ENCODE measurements at regions not wholly inside any gene's neighbourhood (a gene's known extent, or its start where the extent isn't known, plus 50 kb on each side); places are given as distances from the start of the nearest gene placed in this dataset.
"Not testable (repeated sequence)": the region's sequence is repeated elsewhere in the genome, so short reads cannot be mapped to it uniquely, and the experiment has no call there.

DNA sequence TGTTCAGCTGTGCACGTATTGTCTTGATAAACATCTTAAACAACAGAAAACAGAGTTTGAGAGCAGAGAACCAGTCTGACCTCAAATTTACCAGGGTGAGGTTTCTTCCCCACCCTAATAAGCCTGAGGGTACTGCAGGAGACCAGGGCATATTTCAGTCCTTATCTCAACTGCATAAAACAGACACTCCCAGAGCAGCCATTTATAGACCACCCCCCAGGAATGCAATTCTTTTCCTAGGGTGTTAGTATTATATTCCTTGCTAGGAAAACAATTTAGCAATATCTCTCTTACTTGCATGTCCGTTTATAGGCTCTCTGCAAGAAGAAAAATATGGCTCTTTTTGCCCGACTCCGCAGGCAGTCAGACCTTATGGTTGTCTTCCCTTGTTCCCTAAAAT, 747.2 kb downstream of the TTLL7 start:
- not testable (repeated sequence) for DNase-seq (ENCODE audit: low read depth); H3K4me3 ChIP-seq (ENCODE audit: low read depth, low read length)

- H3K4me3 ChIP-seq (ENCODE audit: low read depth, low read length); DNase-seq (ENCODE audit: low read depth): not testable (repeated sequence)
These were observed 752.2 kb downstream of the TTLL7 start for GRCh38 chr1:83246780-83247179.

- H3K4me3 ChIP-seq (ENCODE audit: low read depth, low read length); DNase-seq (ENCODE audit: low read depth): not testable (repeated sequence)
These were observed 754.1 kb downstream of the TTLL7 start for GRCh38 chr1:83244832-83245231.

DNA sequence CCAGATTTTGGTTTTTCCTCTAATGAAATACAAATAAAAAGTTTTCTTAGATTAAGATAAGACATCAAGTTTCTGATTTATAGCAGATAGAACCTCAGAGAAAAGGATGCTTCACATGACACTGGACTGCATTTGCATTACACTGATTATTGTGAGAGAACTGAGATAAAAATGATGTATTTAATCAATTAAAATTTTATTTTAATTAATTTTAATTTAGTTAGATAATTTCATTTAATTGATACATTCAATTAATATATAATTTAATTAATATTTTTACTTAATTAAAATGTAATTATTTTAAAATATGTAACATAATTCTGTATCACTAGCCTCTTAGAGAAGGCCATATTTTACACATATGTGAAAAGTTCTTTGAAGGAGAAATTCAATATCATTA, 759.4 kb downstream of the TTLL7 start:
- H3K4me3 ChIP-seq (ENCODE audit: low read depth, low read length); DNase-seq (ENCODE audit: low read depth): not testable (repeated sequence)

- H3K4me3 ChIP-seq (ENCODE audit: low read depth, low read length); DNase-seq (ENCODE audit: low read depth): not testable (repeated sequence)
These were observed 760.3 kb downstream of the TTLL7 start for GRCh38 chr1:83238654-83239053.

- H3K4me3 ChIP-seq (ENCODE audit: low read depth, low read length); DNase-seq (ENCODE audit: low read depth): not testable (repeated sequence)
These were observed 779.1 kb downstream of the TTLL7 start for GRCh38 chr1:83219788-83220187.

DNA sequence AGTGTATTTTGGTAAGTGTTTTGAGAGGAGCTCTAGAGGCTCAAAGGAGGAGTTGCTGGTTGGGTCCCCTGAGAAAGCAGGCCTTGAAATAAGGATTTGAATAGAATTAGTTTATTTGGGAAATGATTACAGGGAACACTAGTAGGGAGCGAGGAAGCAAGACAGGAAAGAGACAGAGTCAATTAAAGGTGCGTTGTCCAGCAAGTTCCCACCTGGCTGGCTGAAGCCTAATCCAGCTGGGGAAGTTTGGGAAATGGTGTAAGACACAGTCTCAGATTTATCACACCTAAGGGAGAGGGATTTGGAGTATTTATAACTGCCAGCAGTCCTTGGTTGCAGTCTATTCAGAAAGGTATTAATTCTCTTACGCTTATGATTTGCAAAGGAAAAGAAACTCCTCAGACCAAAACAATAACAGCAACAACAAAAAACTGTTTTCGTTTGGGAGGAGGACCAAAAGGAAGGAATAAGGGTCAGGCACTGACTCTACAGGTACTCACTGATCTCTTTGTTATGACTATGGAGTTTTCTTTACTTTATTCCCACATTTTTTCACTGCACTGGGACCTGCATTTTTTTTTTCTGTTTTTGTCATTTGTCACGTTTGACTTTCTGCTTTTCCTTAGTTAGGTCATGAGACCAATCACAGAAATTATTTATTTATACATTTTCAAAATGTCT, 780.8 kb downstream of the TTLL7 start:
- H3K4me3 ChIP-seq (ENCODE audit: low read depth, low read length); DNase-seq (ENCODE audit: low read depth): not testable (repeated sequence)

DNA sequence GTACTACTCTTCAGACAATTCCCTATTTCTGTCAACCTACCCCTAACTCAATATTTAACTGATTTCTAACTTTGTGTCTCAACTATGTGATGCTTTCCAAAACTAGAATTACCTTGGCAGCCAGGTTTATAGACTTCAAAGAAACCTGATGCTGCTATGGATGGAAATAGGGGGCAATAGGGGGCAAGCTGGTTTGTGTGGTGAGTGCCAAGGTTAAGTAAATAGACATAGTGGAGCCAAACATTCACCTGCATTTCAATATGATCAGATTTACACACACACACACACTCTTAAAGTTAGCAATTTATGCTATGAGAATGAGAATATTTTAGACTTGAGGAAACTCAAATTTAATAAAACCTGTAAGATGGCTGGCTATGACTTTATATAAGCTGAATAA, 784.6 kb downstream of the TTLL7 start:
- not testable (repeated sequence) for DNase-seq (ENCODE audit: low read depth); H3K4me3 ChIP-seq (ENCODE audit: low read depth, low read length)

DNA sequence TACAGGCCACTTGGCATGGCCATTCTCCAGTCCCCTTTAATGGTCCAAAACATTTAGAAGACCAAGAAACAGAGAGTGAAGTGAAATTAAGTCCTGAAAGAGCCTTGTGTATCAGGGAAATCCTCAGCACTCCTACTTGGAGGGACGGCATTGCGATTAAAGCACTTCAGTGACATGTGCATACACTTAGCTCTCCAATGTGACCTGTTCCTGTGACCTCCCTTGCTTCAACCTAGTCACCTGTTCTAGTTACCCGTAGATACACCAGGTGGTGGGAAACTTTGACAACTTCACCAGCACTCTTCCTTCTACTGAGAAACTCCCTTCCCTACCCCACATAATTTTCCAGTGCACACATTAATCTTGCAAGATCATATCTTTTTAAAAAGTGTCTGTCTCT, 785.3 kb downstream of the TTLL7 start:
- DNase-seq (ENCODE audit: low read depth) = not testable (repeated sequence)

DNA sequence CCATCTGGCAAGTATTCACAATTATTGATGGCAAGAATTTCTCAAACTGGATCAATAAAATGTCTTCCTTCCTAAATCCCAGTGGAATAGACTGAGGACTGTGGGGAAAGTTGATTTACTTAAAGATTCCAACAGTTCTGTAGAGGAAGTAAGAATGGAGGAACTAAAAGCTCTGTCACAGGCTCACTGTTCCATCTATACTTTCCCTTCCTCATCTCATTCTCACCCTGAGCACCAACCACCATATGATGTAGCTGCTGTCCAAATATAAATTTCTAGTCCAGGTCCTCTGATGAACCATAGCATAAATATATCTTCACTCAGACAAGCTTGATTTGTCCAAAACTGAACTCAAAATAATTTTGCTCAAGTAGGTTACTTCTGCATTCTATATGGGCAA, 786.9 kb downstream of the TTLL7 start:
- H3K4me3 ChIP-seq (ENCODE audit: low read depth, low read length); DNase-seq (ENCODE audit: low read depth): not testable (repeated sequence)

More for the DNA sequence above, 785.3 kb downstream of the TTLL7 start:
- H3K4me3 ChIP-seq (ENCODE audit: low read depth, low read length) = not testable (repeated sequence)

- not testable (repeated sequence) for H3K4me3 ChIP-seq (ENCODE audit: low read depth, low read length); DNase-seq (ENCODE audit: low read depth)
These were observed 790.4 kb downstream of the TTLL7 start for GRCh38 chr1:83208540-83208939.

- H3K4me3 ChIP-seq (ENCODE audit: low read depth, low read length); DNase-seq (ENCODE audit: low read depth): not testable (repeated sequence)
These were observed 804.3 kb downstream of the TTLL7 start for GRCh38 chr1:83194610-83195009.

DNA sequence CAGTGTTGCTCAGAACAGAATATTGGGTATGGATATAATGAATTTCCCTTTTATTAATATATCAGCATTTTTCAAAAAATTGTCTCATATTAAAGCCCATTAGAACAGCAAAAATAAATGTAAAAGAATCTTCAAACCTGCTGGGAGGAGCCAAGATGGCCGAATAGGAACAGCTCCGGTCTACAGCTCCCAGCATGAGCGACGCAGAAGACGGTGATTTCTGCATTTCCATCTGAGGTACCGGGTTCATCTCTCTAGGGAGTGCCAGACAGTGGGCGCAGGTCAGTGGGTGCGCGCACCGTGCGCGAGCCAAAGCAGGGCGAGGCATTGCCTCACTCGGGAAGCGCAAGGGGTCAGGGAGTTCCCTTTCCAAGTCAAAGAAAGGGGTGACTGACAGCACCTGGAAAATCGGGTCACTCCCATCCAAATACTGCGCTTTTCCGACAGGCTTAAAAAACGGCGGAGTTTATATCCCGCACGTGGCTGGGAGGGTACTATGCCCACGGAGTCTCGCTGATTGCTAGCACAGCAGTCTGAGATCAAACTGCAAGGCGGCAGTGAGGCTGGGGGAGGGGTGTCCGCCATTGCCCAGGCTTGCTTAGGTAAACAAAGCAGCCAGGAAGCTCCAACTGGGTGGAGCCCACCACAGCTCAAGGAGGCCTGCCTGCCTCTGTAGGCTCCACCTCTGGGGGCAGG, 816.8 kb downstream of the TTLL7 start:
- not testable (repeated sequence) for DNase-seq (ENCODE audit: low read depth); H3K4me3 ChIP-seq (ENCODE audit: low read depth, low read length)

- not testable (repeated sequence) for DNase-seq (ENCODE audit: low read depth); H3K4me3 ChIP-seq (ENCODE audit: low read depth, low read length)
These were observed 818.3 kb downstream of the TTLL7 start for GRCh38 chr1:83180621-83181020.

- not testable (repeated sequence) for DNase-seq (ENCODE audit: low read depth); H3K4me3 ChIP-seq (ENCODE audit: low read depth, low read length)
These were observed 831.3 kb downstream of the TTLL7 start for GRCh38 chr1:83167634-83168033.

DNA sequence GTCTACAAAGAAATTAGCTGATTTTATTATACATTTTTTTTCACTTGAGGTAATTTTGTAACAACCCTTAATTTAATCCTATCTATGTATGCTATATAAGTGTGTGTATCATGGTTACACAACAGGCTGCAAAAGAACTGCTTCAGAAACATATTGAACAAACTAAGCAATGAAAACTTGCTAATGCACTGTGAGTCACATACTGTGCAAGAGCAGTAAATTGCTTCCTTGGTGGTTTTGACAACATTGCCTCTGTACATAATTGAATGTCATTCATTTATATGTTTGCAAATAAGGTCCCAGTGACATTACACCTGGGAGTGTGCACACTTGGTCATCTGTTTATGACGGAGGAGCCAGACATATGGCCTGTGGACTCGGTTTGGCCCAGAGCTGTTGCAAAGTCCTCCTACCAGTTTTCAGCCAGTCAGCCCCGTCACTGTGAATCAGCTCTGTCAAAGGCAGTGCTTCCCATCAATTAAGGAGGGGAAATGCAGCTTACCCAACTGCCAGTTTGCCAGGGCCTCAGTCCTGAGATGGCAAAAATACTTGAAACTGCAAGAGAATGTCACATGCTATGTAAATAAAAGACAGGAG, 835.0 kb downstream of the TTLL7 start:
- not testable (repeated sequence) for H3K4me3 ChIP-seq (ENCODE audit: low read depth, low read length); DNase-seq (ENCODE audit: low read depth)

- H3K4me3 ChIP-seq (ENCODE audit: low read depth, low read length); DNase-seq (ENCODE audit: low read depth): not testable (repeated sequence)
These were observed 840.0 kb downstream of the TTLL7 start for GRCh38 chr1:83158924-83159323.

DNA sequence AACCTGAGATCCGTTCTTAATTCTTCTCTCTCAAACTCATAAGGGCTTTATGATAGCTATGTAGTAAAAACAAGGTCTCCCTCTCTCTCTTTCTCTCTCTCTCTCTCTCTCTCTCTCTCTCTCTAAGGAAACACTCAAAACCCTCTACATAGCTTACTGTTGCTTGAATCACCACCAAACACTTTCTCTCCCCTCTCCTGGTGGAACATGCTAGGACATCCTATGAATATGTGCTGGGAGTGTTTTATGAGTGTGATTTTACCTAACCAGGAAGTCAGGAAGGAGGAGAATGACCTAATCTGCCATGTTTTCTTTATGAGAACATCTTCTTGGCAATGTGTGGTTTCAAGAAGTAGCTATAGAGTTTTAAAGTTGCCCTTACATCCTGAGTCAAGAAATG, 844.6 kb downstream of the TTLL7 start:
- H3K4me3 ChIP-seq (ENCODE audit: low read depth, low read length); DNase-seq (ENCODE audit: low read depth): not testable (repeated sequence)

DNA sequence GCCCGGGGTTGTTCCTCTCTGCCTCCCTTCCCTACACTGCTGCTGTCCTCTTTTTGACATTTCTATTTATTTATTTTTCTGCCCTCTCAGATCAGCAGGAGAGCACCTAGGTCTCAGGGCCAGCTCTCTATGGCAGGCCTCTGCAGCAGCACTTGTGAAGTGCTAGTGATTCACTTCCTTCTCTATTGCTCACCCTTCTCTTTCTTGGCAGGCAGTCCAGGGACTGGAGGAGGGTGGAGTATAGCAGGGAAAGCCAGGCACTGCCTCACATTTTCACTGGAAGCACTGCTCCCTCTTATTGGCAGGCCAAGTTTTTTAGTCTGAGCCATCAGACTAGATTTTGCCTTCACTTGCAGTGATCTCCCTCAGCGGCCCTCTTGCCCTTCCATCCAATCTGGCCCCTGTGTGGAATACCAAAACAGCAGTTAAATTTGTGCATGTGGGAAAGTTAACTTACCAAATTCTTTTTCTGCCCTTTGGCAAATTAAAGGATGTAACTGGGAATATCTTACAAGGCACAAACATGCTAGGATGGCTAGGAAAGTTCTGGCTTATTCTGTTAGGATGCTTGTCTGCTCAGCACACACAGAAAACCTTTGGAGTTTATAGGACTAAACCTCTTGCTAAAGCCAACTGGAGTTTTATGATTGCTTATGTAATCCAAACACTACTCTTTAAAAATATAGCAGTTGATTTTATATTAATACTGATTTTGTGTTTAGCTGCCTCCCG, 847.6 kb downstream of the TTLL7 start:
- DNase-seq (ENCODE audit: low read depth); H3K4me3 ChIP-seq (ENCODE audit: low read depth, low read length): not testable (repeated sequence)

GRCh38 chr1:83150479-83150878, 848.5 kb downstream of the TTLL7 start:
- not testable (repeated sequence) for DNase-seq (ENCODE audit: low read depth); H3K4me3 ChIP-seq (ENCODE audit: low read depth, low read length)

Data from GM12864 (cell line).